Gastroesophageal sphincter (tissue), 3 donors: ENCODE measurements at regions not wholly inside any gene's neighbourhood (a gene's known extent, or its start where the extent isn't known, plus 50 kb on each side); places are given as distances from the start of the nearest gene placed in this dataset.

Experiments
- CTCF ChIP-seq, 4 experiments: fragments of 200-600 bp in 2 of 4; fragments of 450-650 bp in 2 of 4; sonication (generic) in 1 of 4; IDR thresholded peaks; one replicate each; pipeline ENCODE4 v1.5.1; 2017 to 2019; ENCODE audit warnings: antibody characterized with exemption in 4 of 4, mild to moderate bottlenecking in 2 of 4, moderate library complexity in 2 of 4
- EP300 ChIP-seq: sonication (generic); formaldehyde crosslinking; IDR thresholded peaks from one replicate; pipeline ENCODE4 v1.6.1; 2017; ENCODE audit warnings: antibody characterized with exemption, mild to moderate bottlenecking
- POLR2A ChIP-seq, 2 donors: fragments of 450-650 bp; IDR thresholded peaks; one replicate each; pipeline ENCODE4 v1.6.1; 2017; ENCODE audit warnings: antibody characterized with exemption in 2 of 2, mild to moderate bottlenecking in 2 of 2, moderate library complexity in 1 of 2

GRCh38 chr14:45492876-45493275, 239.9 kb upstream of the MIS18BP1 start:
- TF ChIP-seq CTCF (IDR thresholded peaks at IDR 0.05) (no peak), POLR2A (IDR thresholded peaks at IDR 0.05) (no peak), EP300 (no peak)
